Suprapubic skin (tissue), 4 donors: ENCODE measurements at regions not wholly inside any gene's neighbourhood (a gene's known extent, or its start where the extent isn't known, plus 50 kb on each side); places are given as distances from the start of the nearest gene placed in this dataset.

ENCODE experiments used
- CTCF ChIP-seq, 2 donors: fragments of 200-600 bp in 1 of 2; fragments of 450-650 bp in 1 of 2; sonication (generic) in 1 of 2; IDR thresholded peaks; one replicate each; pipeline ENCODE4 v1.5.1; 2016 to 2019; ENCODE audit warnings: antibody characterized with exemption in 2 of 2, mild to moderate bottlenecking in 1 of 2, moderate library complexity in 1 of 2
- EP300 ChIP-seq: sonication (generic); formaldehyde crosslinking; IDR thresholded peaks from one replicate; pipeline ENCODE4 v1.6.1; 2017; ENCODE audit warnings: antibody characterized with exemption
- POLR2A ChIP-seq, 2 donors: fragments of 450-650 bp; IDR thresholded peaks; one replicate each; pipeline ENCODE4 v1.6.1; 2017; ENCODE audit warnings: antibody characterized with exemption in 2 of 2, mild to moderate bottlenecking in 2 of 2, moderate library complexity in 2 of 2
- POLR2AphosphoS5 ChIP-seq, 3 donors: sonication (generic); formaldehyde crosslinking; IDR thresholded peaks; one replicate each; pipeline ENCODE4 v1.6.1; 2017; ENCODE audit warnings: antibody characterized with exemption in 3 of 3

- TF ChIP-seq POLR2A (IDR thresholded peaks at IDR 0.05) (no peak), CTCF (IDR thresholded peaks at IDR 0.05) (no peak), POLR2AphosphoS5 (IDR thresholded peaks at IDR 0.05) (no peak), EP300 (no peak)
Measured at GRCh38 chr1:4847711-4848110, 193.3 kb downstream of the AJAP1 start.
